SH-SY5Y (cell line): ENCODE measurements at regions not wholly inside any gene's neighbourhood (a gene's known extent, or its start where the extent isn't known, plus 50 kb on each side); places are given as distances from the start of the nearest gene placed in this dataset.
A peak's percentile ranks its signal among the peaks of the same experiment; 100 is the strongest.

Source experiments
- GATA2 ChIP-seq: IDR thresholded peaks from 2 replicates; pipeline ENCODE4 v1.6.1; 2011; ENCODE audit warnings: mild to moderate bottlenecking, low read depth, low read length
- GATA3 ChIP-seq: IDR thresholded peaks from 2 replicates; pipeline ENCODE4 v1.6.1; 2011; ENCODE audit warnings: low read depth, mild to moderate bottlenecking, low read length, moderate library complexity

DNA sequence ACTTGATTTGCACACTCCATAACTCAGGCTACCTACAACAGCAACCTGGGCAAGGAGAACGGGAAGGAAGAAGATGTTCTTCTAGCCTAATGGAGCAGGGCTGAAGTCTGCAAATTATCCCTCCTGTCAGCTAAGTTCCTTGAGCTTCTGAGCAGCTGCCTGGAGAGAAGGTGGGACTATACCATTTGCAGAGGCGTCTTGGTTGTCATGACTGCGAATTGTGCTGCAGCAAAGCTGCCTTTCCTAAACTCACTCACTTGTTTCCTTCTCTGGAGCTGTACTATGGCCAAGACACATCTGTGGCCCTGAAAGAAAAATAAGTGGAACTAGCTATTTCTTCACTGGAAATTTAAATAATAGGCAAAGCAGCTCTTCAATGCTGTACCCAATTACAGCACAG, 682.4 kb upstream of the GRIA3 start:
- no peak for TF ChIP-seq GATA3

DNA sequence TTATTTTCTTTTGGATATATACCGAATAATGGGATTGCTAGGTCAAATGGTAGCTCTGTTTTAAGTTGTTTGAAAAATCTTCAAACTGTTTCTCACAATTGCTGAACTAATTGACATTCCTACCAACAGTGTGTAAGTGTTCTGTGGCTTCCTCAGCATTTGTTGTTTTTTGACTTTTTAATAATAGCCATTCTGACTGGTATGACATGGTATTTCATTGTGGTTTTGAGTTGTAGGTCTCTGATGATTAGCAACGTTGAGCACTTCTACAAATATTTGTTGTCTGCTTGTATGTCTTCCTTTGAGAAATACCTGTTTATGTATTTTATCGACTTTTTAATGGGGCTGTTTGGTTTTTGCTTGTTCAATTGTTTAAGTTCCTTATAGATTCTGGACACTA, 680.1 kb upstream of the GRIA3 start:
- TF ChIP-seq GATA2 = no peak
- TF ChIP-seq GATA3 = no peak

DNA sequence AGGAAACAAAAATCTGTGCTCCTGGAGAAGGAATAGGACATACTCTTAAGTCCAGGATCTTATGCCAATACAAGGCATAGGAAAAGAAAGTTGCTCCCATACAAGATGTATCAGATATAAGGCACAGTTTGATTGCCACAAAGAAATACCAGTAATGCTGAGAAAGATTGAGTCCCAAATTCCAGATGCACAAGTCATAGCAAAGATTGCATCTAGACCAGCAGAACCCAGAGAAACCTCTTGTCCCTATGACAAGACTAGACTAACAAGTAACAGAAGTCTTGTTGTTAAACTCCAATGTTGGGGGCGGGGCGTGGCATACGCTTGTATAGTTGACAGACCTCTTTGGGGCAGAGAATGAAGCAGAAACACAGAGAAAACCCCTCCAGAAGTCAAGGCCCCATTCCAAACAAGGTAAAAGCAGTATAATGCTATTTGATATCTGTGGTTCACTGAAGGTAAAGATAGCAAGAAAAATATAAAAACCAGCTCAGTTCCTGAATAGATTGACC, 671.5 kb upstream of the GRIA3 start:
- TF ChIP-seq GATA2 (no peak), GATA3 (no peak)

DNA sequence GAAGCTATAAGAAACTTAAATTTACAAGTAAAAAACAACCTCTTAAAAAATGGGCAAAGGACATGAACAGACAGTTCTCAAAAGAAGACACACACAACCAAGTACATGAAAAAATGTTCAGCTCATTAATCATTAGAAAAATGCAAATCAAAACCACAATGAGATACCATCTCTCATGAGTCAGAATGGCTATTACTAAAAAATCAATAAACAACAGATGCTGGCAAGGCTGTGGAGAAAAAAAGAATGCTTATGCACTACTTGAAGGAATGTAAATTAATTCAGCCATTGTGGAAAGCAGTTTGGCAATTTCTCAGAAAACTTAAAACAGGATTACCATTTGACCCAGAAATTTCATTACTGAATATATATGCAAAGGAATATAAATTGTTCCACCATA, 666.3 kb upstream of the GRIA3 start:
- TF ChIP-seq GATA2 (no peak), GATA3 (no peak)

DNA sequence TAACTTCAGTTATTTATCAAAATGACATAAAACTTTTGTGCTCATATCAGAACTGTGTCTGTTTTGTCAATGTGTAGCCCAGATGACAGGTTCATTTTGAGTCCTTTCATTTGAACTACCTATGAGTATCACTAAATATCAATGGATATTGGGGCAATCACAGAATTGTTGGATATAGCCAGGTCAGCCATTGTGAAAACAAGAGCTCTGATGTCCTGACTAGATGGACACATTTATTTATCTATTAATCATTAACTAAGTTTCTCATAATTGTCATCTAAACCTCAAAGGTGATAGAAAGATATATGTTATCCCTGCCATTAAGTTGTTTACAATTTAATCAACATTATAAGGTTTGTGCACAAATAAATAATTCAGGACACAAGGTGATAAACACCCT, 638.3 kb upstream of the GRIA3 start:
- TF ChIP-seq GATA2 (no peak), GATA3 (no peak)

DNA sequence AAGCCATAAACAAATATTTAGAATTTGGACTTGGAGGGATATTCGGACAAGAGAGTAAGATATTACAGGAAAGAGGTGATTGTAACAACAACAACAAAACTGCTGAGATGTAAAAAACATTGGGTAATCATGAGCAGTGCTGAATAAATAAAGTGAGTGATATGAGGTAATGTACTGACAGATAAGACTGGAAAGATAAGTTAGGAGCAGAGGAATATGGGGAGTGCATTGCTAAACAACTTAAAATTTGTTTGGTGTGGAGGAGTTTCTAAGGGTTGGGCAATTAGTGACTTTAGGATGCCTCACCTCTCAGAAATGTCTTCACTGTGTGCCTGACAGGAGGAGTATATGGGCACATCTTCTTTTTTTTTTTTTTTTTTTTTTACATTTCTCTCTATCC, 637.8 kb upstream of the GRIA3 start:
- TF ChIP-seq GATA2 = no peak
- no peak for TF ChIP-seq GATA3

DNA sequence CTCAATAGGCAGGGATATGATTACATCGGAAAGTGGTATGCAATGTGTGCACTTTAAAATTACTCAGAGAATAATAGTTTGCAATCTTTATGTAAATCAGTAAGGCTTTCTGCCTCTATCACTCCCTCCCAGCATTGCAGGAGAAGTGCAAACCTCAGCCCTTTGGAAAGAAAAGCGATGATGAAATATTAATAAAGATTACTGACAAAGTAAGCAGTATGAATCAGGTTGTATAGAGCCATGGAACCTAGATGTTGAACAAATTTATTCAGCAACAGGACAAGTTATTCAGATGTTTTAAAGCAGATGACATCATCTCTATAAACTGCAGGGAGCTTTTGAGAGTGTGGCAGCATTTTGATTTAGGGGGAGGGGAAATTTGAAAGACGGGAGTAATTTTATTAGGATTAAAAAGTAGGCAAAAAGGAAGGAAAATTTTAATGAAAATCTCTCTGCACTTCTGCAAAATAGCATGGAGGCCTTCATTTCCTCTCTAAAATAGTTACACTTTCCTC, 631.7 kb upstream of the GRIA3 start:
- TF ChIP-seq GATA2 (no peak), GATA3 (no peak)

DNA sequence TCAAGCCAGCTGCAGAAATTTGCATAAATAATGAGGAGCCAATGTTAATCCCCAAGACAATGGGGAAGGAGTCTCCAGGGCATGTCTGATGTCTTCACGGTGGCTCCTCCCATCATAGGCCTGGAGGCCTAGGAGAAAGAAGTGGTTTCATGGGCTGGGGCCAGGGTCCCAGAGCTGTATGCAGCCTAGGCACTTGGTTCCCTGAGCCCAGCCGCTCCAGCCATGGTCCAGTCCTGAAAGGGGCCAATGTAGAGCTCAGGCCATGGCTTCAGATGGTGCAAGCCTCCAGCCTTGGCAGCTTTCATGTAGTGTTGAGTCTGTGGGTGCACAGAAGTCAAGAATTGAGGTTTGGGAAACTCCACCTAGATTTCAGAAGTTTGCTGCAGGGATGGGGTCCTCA, 628.2 kb upstream of the GRIA3 start:
- TF ChIP-seq GATA3 = no peak
- no peak for TF ChIP-seq GATA2

DNA sequence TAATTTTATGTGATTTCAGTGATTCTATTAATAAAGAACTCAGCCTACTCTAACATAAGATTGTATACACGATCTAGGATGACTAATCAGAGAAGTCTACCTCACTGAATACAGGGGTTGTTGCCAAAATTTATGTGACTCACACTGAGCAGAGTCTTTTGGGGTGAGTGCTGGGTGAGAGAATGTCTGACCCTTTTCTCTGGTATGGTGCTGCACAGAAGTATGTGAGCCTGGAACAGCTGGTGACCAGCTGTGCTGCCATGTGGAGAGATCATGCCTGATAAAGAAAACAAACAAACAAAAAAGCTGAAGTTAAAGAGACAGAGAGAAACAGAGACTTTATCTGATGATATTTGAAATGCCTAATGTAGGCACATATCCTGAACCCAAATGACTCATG, 618.1 kb upstream of the GRIA3 start:
- TF ChIP-seq GATA2 (peak; percentile 88), GATA3 (peak; percentile 75)

DNA sequence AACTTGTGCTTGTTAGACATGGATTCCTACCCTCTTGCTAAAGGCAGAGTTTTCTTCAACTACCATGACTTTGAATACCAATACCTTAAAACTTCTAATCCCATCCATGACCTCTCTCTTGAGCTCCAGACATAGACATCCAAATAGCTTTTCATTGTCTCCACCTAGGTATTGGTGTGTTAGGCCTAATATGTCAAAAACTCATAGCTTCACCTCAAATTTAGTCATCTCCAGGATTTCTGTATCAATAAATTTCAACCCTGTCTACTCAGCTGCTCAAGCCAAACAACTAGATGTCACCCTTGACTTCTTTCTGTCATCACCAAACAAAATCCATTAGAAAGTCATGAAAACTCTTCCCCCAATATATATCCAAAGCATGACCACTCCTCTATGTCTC, 617.7 kb upstream of the GRIA3 start:
- no peak for TF ChIP-seq GATA2
- TF ChIP-seq GATA3 = 0 out of 2 replicates have a peak, but pooled peaks have one; percentile 4

DNA sequence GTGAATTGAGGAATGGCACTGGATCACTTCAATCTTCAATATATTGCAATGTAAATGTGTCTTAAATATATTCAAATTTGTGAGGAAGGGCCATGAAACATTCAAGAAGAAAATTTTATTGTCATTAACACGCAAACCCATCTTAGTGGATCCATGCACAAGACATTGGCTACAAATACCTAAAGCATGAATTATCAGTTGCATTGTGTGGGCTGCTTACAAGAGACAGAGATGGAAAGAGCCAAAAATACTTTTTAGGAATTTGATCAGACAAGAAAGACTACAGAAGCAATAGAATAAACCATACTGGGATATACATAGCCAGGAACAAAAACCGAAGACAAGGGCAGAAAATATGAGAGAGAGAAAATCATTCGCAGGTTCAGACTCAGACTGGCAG, 616.2 kb upstream of the GRIA3 start:
- TF ChIP-seq GATA2 = no peak
- no peak for TF ChIP-seq GATA3

DNA sequence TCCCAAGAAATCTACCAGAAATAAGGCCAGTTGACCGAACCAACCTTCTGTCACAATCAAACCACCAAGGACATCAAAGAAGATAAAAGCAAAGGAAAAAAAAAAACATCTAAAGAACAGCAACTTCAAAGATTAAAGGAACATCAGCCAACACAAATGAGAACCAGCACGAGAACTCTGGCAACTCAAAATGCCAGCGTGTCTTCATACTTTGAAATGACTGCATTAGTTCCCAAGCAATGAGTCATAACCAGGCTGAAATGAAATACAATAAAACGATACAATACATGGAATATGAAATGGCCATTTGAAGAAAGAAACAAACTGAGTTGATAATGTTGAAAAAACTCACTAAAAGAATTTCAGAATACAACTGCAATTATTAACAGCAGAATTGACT, 611.6 kb upstream of the GRIA3 start:
- TF ChIP-seq GATA3 = no peak
- TF ChIP-seq GATA2 = no peak

DNA sequence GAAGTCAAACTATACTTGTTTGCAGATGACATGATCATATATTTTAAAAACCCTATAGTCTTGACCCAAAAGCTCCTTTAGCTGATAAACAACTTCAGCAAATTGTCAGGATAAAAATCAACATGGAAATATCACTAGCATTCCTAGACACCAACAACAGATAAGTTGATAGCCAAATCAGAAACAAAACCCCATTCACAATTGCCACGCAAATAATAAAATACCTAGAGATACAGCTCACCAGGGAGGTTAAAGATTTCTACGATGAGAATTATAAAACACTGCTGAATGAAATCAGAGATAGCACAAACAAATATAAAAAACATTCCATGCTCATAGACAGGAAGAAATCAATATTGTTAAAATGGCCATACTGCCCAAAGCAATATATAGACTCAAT, 605.0 kb upstream of the GRIA3 start:
- TF ChIP-seq GATA2 (no peak), GATA3 (no peak)

DNA sequence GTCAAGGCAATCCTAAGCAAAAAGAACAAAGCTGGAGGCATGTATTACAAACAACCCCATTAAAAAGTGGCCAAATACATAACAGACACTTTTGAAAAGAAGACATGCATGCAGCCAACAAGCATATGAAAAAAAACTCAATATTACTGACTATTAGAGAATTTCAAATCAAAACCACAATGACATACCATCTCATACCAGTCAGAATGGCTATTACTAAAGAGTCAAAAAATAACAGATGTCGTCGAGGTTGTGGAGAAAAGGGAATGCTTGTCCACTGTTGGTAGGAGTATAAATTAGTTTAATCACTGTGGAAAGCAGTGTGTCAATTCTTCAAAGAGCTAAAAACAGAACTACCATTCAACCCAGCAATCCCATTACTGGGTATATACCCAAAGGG, 604.6 kb upstream of the GRIA3 start:
- TF ChIP-seq GATA3 (no peak), GATA2 (no peak)

DNA sequence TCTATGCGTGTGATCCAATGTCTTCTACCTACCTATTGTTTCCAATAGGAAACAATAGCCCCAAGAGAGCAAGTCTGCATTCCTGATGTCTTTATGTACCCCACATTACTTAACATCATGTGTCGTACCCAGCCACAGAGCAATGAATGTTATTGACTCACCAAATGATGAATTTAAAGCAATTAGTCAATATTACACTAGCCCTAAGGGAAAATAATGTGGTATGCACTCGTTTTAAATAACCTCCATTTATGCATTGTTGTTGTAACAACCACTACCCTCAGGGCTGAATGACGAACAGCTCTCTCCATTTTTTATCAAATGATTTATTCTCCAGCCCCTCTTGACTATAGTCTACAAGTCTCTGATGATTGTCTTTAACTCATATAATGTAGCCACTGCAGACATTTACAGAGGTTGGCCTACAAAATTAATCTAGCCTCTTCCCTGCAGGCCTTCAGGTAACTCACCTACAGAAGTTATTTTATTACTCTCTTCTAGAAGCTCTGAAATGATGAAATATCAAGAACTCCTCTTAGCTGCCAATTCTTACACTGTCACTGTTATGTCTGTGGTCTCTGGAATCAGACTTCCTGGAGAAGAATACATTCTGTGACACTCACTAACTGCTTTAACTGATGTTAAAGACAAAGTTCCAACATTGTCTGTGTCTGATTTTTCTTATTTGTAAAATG, 601.7 kb upstream of the GRIA3 start:
- no peak for TF ChIP-seq GATA3
- TF ChIP-seq GATA2 = no peak

DNA sequence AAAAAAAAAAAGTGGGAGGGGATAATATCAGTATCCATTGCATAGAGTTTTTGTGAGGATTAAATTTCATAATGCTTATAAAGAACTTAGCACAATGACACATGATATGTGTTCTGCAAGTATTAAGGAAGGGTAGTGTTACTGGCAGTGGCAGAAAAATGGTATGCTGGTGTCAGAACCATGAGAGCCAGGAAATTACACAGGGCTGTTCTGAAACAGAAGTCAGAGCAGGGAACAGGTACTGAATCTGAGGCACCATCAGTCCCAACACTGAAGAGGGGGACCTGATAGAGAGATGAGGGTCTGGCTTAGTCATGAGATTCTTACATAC, 601.1 kb upstream of the GRIA3 start:
- TF ChIP-seq GATA3 (no peak), GATA2 (no peak)

DNA sequence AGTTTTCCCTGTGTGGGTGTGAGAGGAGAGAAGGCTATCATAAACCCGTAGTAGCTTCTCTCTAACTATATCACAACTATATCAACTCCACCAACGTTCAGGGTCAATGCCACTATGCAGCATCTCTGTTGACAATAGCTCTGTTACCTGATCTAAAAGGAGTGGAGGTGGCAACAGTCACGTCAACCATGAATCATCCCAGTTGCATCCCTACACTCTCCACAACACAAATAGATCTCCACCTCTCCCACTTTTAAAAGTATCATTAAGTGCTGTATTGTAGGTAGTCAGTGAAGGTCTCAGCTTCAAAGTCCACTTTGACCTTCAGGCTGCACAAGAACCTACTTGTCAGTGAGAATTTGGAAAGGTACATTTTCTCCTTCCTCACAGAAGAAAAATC, 600.5 kb upstream of the GRIA3 start:
- TF ChIP-seq GATA2 = no peak
- no peak for TF ChIP-seq GATA3

DNA sequence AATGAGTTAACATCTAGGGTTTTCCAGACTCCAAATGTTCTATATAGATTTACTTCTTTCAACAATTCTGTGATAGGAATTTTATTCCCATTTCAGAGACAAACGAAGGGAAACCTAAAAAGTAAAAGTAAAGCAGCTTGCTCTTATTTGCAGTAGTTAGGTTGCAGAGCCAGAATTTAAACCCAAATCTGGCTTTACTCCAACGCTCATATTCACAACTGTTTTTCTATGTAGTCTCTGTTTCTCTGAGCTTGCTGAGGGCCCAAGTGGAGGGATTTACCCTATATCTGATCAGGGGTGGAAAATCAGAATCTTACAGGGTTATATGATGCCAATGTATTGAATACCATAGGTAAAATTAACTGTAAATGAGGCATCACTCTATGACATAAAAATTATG, 599.1 kb upstream of the GRIA3 start:
- peak; percentile 6; the same call in 1 of the 2 replicates for TF ChIP-seq GATA2
- TF ChIP-seq GATA3 = no peak
